B cell (primary cell): ENCODE measurements at regions not wholly inside any gene's neighbourhood (a gene's known extent, or its start where the extent isn't known, plus 50 kb on each side); places are given as distances from the start of the nearest gene placed in this dataset.

Source experiments
- ATAC-seq: fragments of 200-7000 bp; cut with Tn5 transposase; one replicate; pipeline ENCODE4 v1.10.0; 2021; ENCODE audit warnings: low read depth, mild to moderate bottlenecking, moderate number of reproducible peaks, moderate library complexity
- CTCF ChIA-PET: fragments of 350-600 bp; sonication (Branson Sonifier 250); formaldehyde crosslinking; loops from one replicate; lab custom pipeline; 2021; ENCODE audit warnings: antibody characterized with exemption, inconsistent platforms; lab: Charles Lee
- POLR2A ChIA-PET: fragments of 350-600 bp; sonication (Branson Sonifier 250); formaldehyde crosslinking; loops from one replicate; lab custom pipeline; 2021; ENCODE audit warnings: antibody characterized with exemption; lab: Charles Lee
- DNase-seq: peaks from one replicate; pipeline ENCODE4 v3.0.0; 2013
- H2AFZ ChIP-seq: 2 replicates; pipeline ENCODE4 v1.6.1; 2012; ENCODE audit warnings: mild to moderate bottlenecking, low read depth, low read length; ENCODE audit not compliant: insufficient read depth, poor library complexity, severe bottlenecking
- H3K27ac ChIP-seq, 2 donors: 1 replicate in 1 of 2; 2 replicates in 1 of 2; pipeline ENCODE4 v1.5.1; 2012 to 2013; ENCODE audit warnings: low read length in 2 of 2, mild to moderate bottlenecking in 2 of 2, moderate library complexity in 1 of 2
- H3K27me3 ChIP-seq, 4 experiments: fragments of 200-600 bp in 1 of 4; sonication (generic) in 1 of 4; replicated peaks in 1 of 4; 1 replicate in 2 of 4; 2 replicates in 2 of 4; pipeline versions ENCODE4 v1.6.1 to v1.7.0; 2013 to 2016; ENCODE audit warnings: low read length in 3 of 4, mild to moderate bottlenecking in 2 of 4, mixed read lengths in 1 of 4, moderate library complexity in 1 of 4; ENCODE audit not compliant: insufficient read depth in 4 of 4, control insufficient read depth in 3 of 4; ENCODE audit errors: control extremely low read depth in 1 of 4
- H3K36me3 ChIP-seq, 2 experiments: replicated peaks in 1 of 2; 1 replicate in 1 of 2; 2 replicates in 1 of 2; pipeline versions ENCODE4 v1.6.1 to v1.7.1; 2013; ENCODE audit warnings: low read length in 1 of 2; ENCODE audit not compliant: insufficient read depth in 2 of 2, control insufficient read depth in 1 of 2; ENCODE audit errors: control extremely low read depth in 1 of 2, extremely low read depth in 1 of 2
- H3K4me1 ChIP-seq, 2 donors: fragments of 200-600 bp in 1 of 2; sonication (generic) in 1 of 2; 1 replicate in 1 of 2; 2 replicates in 1 of 2; pipeline versions ENCODE4 v1.5.1 to v1.6.1; 2013 to 2017; ENCODE audit warnings: low read length in 2 of 2; ENCODE audit not compliant: control insufficient read depth in 2 of 2, insufficient read depth in 2 of 2
- H3K4me2 ChIP-seq: replicated peaks from 2 replicates; pipeline ENCODE3; 2012; ENCODE audit warnings: mild to moderate bottlenecking, low read depth, low read length; ENCODE audit not compliant: poor library complexity, severe bottlenecking
- H3K4me3 ChIP-seq, 5 experiments: fragments of 200-600 bp in 1 of 5; sonication (generic) in 1 of 5; 1 replicate in 3 of 5; 2 replicates in 2 of 5; pipeline versions ENCODE4 v1.5.1 to v1.7.0; 2011 to 2016; ENCODE audit warnings: low read length in 4 of 5, mild to moderate bottlenecking in 4 of 5, low read depth in 2 of 5, control low read depth in 1 of 5, moderate library complexity in 1 of 5; ENCODE audit not compliant: insufficient read depth in 1 of 5; ENCODE audit errors: control extremely low read depth in 1 of 5, extremely low read depth in 1 of 5
- H3K79me2 ChIP-seq: fragments of 200-600 bp; sonication (generic); one replicate; pipeline ENCODE4 v1.6.0; 2016; ENCODE audit warnings: low read length; ENCODE audit not compliant: control insufficient read depth, insufficient read depth
- H3K9ac ChIP-seq: fragments of 200-600 bp; sonication (generic); 2 replicates; pipeline ENCODE4 v1.6.1; 2017; ENCODE audit warnings: mild to moderate bottlenecking, low read length, moderate library complexity
- H3K9me3 ChIP-seq, 3 donors: one replicate each; pipeline versions ENCODE4 v1.6.1 to v1.7.1; 2013; ENCODE audit warnings: low read length in 2 of 3; ENCODE audit not compliant: control insufficient read depth in 2 of 3, insufficient read depth in 1 of 3; ENCODE audit errors: control extremely low read depth in 1 of 3
- H4K20me1 ChIP-seq: 2 replicates; pipeline ENCODE4 v1.6.0; 2012; ENCODE audit warnings: mild to moderate bottlenecking, low read length; ENCODE audit not compliant: insufficient read depth, control insufficient read depth, poor library complexity, severe bottlenecking
- H3K27ac Mint-ChIP-seq: one replicate; pipeline ENCODE4 v1.8.0; 2021; ENCODE audit warnings: mixed read lengths
- H3K27me3 Mint-ChIP-seq: one replicate; pipeline ENCODE4 v1.8.0; 2021; ENCODE audit warnings: mixed read lengths
- H3K4me1 Mint-ChIP-seq: one replicate; pipeline ENCODE4 v1.8.0; 2021; ENCODE audit warnings: mixed read lengths
- H3K4me3 Mint-ChIP-seq: one replicate; pipeline ENCODE4 v1.8.0; 2021; ENCODE audit warnings: mixed read lengths
- H3K9me3 Mint-ChIP-seq: one replicate; pipeline ENCODE4 v1.8.0; 2022; ENCODE audit warnings: mixed read lengths; ENCODE audit not compliant: insufficient read depth
- CTCF ChIP-seq: fragments of 200-600 bp; IDR thresholded peaks from one replicate; pipeline ENCODE4 v1.8.0; 2022; ENCODE audit warnings: antibody characterized with exemption, mild to moderate bottlenecking
- EZH2 ChIP-seq: IDR thresholded peaks from 2 replicates; pipeline ENCODE4 v1.6.1; 2012; ENCODE audit warnings: borderline replicate concordance, low read depth, mild to moderate bottlenecking, moderate library complexity, low read length; ENCODE audit not compliant: insufficient read depth, poor library complexity, severe bottlenecking
- WGBS: methylation state at CpG from one replicate; pipeline ENCODE4 v1.1.5; 2013; ENCODE audit warnings: missing lambda C conversion rate; ENCODE audit not compliant: insufficient coverage; 5-methylcytosine and 5-hydroxymethylcytosine counted together
- intact Hi-C: fragments of 100-400 bp; cut with micrococcal nuclease; formaldehyde crosslinking; loops from one replicate; pipeline ENCODE4 v1.10.0; 2022

DNA sequence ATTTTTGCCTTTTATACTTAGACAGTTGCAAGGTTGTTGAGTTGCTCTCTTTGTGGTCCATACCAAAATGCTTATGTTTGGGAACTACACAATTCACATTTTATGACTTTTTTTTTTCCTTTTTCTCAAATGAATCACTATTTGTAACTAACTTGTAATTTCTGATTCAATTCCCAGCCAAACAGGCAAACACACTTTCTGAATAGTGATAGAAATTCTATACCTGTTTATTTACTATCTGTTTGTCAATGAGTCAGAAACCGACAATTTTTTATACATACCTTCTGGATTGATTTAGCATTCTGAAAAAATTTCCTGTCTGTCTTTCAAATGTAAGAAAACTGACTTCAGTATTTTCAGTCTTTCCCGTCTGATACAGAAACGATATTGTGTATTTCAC lies 69.1 kb downstream of the MBL2 start:
- no peaks in the 10 kb centered on the region for H4K20me1 ChIP-seq
- no peak overlapping the region for H3K9ac ChIP-seq
- Mint-ChIP-seq H3K4me1 (no peaks in the 10 kb centered on the region), H3K27me3 (no peaks in the 10 kb centered on the region), H3K27ac (no peak overlapping the region), H3K9me3 (no peaks in the 10 kb centered on the region), H3K4me3 (no peak overlapping the region)
- TF ChIP-seq EZH2 (no peak), CTCF (no peak)
- 83% methylated on average over 1 of the region's 3 CpGs for WGBS
- no peak overlapping the region for H3K4me3 ChIP-seq
- ChIA-PET POLR2A (no interaction called here), CTCF (no interaction called here)
- no peak overlapping the region for H2AFZ ChIP-seq
- H3K27ac ChIP-seq, result no peak overlapping the region
- H3K36me3 ChIP-seq, result no peaks in the 10 kb centered on the region
- H3K4me2 ChIP-seq, result no peak overlapping the region
- ATAC-seq (no peak), DNase-seq (no peak)
- peaks cover 0 to 1% (median 0%) of the 10 kb centered on the region in 3 donors for H3K9me3 ChIP-seq
- H3K79me2 ChIP-seq, result no peaks in the 10 kb centered on the region
- H3K27me3 ChIP-seq, result no peaks in the 10 kb centered on the region
- no peaks in the 10 kb centered on the region for H3K4me1 ChIP-seq
- intact Hi-C loops, result no loop called here

DNA sequence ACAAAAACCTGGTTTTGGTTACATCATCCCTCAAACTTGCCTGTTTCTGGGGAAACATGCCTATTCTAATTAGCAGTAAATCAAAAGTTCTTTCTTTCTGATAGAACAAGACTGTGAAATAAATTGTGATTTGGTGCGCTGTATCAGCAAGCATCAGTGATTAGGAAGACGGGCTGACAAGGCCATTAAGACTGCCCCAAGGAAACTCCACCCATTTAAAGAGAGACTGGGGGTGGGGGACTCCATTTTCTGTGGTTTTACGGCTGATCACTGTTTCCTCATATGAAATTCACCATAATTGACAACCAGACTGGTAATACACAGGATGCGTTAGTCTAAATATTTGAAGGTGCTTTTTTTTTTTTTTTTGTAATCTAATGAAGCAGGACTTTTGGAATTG lies 68.7 kb downstream of the MBL2 start:
- no peaks in the 10 kb centered on the region for H3K27me3 ChIP-seq
- no peak overlapping the region for H3K27ac ChIP-seq
- H3K9me3 ChIP-seq, result peaks cover 0 to 1% (median 0%) of the 10 kb centered on the region in 3 donors
- H3K9ac ChIP-seq, result no peak overlapping the region
- H3K4me3 ChIP-seq, result no peak overlapping the region
- Mint-ChIP-seq H3K9me3 (no peaks in the 10 kb centered on the region), H3K27me3 (no peaks in the 10 kb centered on the region), H3K27ac (no peak overlapping the region), H3K4me3 (no peak overlapping the region), H3K4me1 (no peaks in the 10 kb centered on the region)
- WGBS, result no CpG with 5 or more reads among the region's 4 CpGs
- H4K20me1 ChIP-seq, result no peaks in the 10 kb centered on the region
- no peak overlapping the region for H2AFZ ChIP-seq
- DNase-seq (no peak), ATAC-seq (no peak)
- no peaks in the 10 kb centered on the region for H3K36me3 ChIP-seq
- ChIA-PET POLR2A (no interaction called here), CTCF (no interaction called here)
- TF ChIP-seq EZH2, result no peak
- no peak for TF ChIP-seq CTCF
- intact Hi-C loops, result no loop called here
- no peak overlapping the region for H3K4me2 ChIP-seq
- no peaks in the 10 kb centered on the region for H3K4me1 ChIP-seq
- H3K79me2 ChIP-seq, result no peaks in the 10 kb centered on the region
